NCI-H1048 (cell line): ENCODE measurements at regions not wholly inside any gene's neighbourhood (a gene's known extent, or its start where the extent isn't known, plus 50 kb on each side); places are given as distances from the start of the nearest gene placed in this dataset.
"Not testable (repeated sequence)": the region's sequence is repeated elsewhere in the genome, so short reads cannot be mapped to it uniquely, and the experiment has no call there.

ENCODE experiments used
- DNase-seq: peaks from one replicate; lab custom pipeline; 2025; lab: John Stamatoyannopoulos, UW

- DNase-seq = no peak
Measured at GRCh38 chr1:59178339-59179187, 118.3 kb upstream of the FGGY start.

GRCh38 chr1:59179673-59180072, 117.2 kb upstream of the FGGY start:
- no peak for DNase-seq

- no peak for DNase-seq
Measured at GRCh38 chr1:59180735-59181134, 116.2 kb upstream of the FGGY start.

GRCh38 chr1:59183749-59184317, 113.1 kb upstream of the FGGY start:
- DNase-seq = no peak

- DNase-seq = no peak
Measured at GRCh38 chr1:59184365-59184905, 112.5 kb upstream of the FGGY start.

- DNase-seq = no peak
Measured at GRCh38 chr1:59185163-59185860, 111.6 kb upstream of the FGGY start.

GRCh38 chr1:59186656-59187055, 110.2 kb upstream of the FGGY start:
- DNase-seq = no peak

GRCh38 chr1:59188413-59189213, 108.3 kb upstream of the FGGY start:
- no peak for DNase-seq

- DNase-seq = no peak
Measured at GRCh38 chr1:59193443-59194093, 103.3 kb upstream of the FGGY start.

GRCh38 chr1:59194621-59195020, 102.3 kb upstream of the FGGY start:
- DNase-seq = no peak

- no peak for DNase-seq
Measured at GRCh38 chr1:59195151-59195550, 101.7 kb upstream of the FGGY start.

- no peak for DNase-seq
Measured at GRCh38 chr1:59198564-59198963, 98.3 kb upstream of the FGGY start.

- DNase-seq = no peak
Measured at GRCh38 chr1:59199147-59199546, 97.7 kb upstream of the FGGY start.

GRCh38 chr1:59199719-59200376, 97.0 kb upstream of the FGGY start:
- no peak for DNase-seq

- no peak for DNase-seq
Measured at GRCh38 chr1:59201341-59201740, 95.6 kb upstream of the FGGY start.

GRCh38 chr1:59202455-59202854, 94.4 kb upstream of the FGGY start:
- no peak for DNase-seq

- no peak for DNase-seq
Measured at GRCh38 chr1:59204001-59204400, 92.9 kb upstream of the FGGY start.

GRCh38 chr1:59206616-59207015, 90.3 kb upstream of the FGGY start:
- DNase-seq = not testable (repeated sequence)

- not testable (repeated sequence) for DNase-seq
Measured at GRCh38 chr1:59210430-59210829, 86.5 kb upstream of the FGGY start.

- DNase-seq = no peak
Measured at GRCh38 chr1:59212706-59213105, 84.2 kb upstream of the FGGY start.
